WTC11 (cell line): ENCODE measurements at regions not wholly inside any gene's neighbourhood (a gene's known extent, or its start where the extent isn't known, plus 50 kb on each side); places are given as distances from the start of the nearest gene placed in this dataset.

ENCODE experiments used
- CREM ChIP-seq: sonication (generic); formaldehyde crosslinking; IDR thresholded peaks from 2 replicates; pipeline ENCODE4 v1.8.1; 2022; ENCODE audit warnings: mild to moderate bottlenecking, missing genetic modification reagents, moderate library complexity
- CTCF ChIP-seq: fragments of 200-600 bp; IDR thresholded peaks from 2 replicates; pipeline ENCODE4 v1.8.0; 2022; ENCODE audit warnings: antibody characterized with exemption
- ELF4 ChIP-seq: sonication (generic); formaldehyde crosslinking; IDR thresholded peaks from 2 replicates; pipeline ENCODE4 v1.8.1; 2022; ENCODE audit warnings: low read depth, mild to moderate bottlenecking, moderate library complexity, missing genetic modification reagents
- JUN ChIP-seq: sonication (generic); formaldehyde crosslinking; IDR thresholded peaks from 2 replicates; pipeline ENCODE4 v1.8.0; 2023; ENCODE audit warnings: mild to moderate bottlenecking, missing genetic modification reagents
- MAX ChIP-seq: sonication (generic); formaldehyde crosslinking; IDR thresholded peaks from 2 replicates; pipeline ENCODE4 v1.8.0; 2022; ENCODE audit warnings: mild to moderate bottlenecking, missing genetic modification reagents
- MYBL2 ChIP-seq: sonication (generic); formaldehyde crosslinking; IDR thresholded peaks from 2 replicates; pipeline ENCODE4 v1.8.1; 2023; ENCODE audit warnings: mild to moderate bottlenecking, moderate library complexity, missing genetic modification reagents
- NR2C2 ChIP-seq: sonication (generic); formaldehyde crosslinking; IDR thresholded peaks from 2 replicates; pipeline ENCODE4 v1.8.0; 2022; ENCODE audit warnings: mild to moderate bottlenecking, missing genetic modification reagents
- RELA ChIP-seq: sonication (generic); formaldehyde crosslinking; IDR thresholded peaks from 2 replicates; pipeline ENCODE4 v1.8.1; 2022; ENCODE audit warnings: missing genetic modification reagents, mild to moderate bottlenecking, borderline replicate concordance
- SMAD3 ChIP-seq: sonication (generic); formaldehyde crosslinking; IDR thresholded peaks from 2 replicates; pipeline ENCODE4 v1.8.0; 2022; ENCODE audit warnings: missing genetic modification reagents, mild to moderate bottlenecking, borderline replicate concordance
- ZBTB21 ChIP-seq: sonication (generic); formaldehyde crosslinking; IDR thresholded peaks from 2 replicates; pipeline ENCODE4 v1.8.1; 2023; ENCODE audit warnings: mild to moderate bottlenecking, missing genetic modification reagents, borderline replicate concordance
- TF ChIP-seq, protein P1 (sequence below): sonication (generic); formaldehyde crosslinking; IDR thresholded peaks from 2 replicates; pipeline ENCODE4 v1.8.0; 2022; ENCODE audit warnings: mild to moderate bottlenecking, missing genetic modification reagents
- TF ChIP-seq, protein P2 (sequence below): sonication (generic); formaldehyde crosslinking; IDR thresholded peaks from 2 replicates; pipeline ENCODE4 v1.8.1; 2023; ENCODE audit warnings: mild to moderate bottlenecking, moderate library complexity, missing genetic modification reagents
- TF ChIP-seq, protein P3 (sequence below): sonication (generic); formaldehyde crosslinking; IDR thresholded peaks from 2 replicates; pipeline ENCODE4 v1.8.0; 2022; ENCODE audit warnings: mild to moderate bottlenecking, missing genetic modification reagents

DNA sequence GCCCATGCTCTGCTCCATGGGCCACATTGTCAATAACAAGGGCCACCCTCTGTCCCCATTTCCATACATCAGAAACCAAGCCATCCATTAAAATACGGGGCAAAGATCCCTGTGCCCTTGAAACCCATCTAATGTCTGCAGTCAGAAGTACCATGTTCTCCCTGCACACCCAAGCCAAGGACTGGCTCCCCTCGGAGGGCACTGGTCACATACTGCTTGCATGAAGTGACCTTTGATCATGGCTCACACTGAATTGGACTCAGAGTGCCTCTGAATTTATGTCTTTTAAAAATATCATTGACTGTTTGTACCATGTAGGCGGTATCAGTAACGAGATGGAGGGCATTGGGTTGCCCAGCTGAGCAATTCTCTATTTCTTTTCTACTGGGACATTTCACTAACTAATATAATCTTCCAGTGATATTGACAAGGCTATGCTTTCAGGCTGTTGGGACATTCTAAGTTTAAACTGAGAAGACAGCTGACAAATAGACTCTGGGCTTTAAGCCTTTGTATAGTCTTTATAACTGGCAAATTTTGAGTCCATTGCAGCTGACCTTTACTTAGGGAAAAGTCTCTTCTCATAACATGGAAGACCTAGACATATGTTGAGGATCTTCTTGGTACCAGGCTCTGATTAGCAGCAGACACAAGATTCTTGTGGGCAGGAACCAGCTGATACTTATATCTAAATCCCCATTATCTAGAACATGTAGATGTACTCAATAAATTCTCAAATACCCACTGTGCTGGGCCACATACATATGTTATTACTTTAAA is 214.3 kb downstream of the MYCN start:
- TF ChIP-seq MYBL2 (CRISPR knock-in tag) (no peak), CTCF (no peak), MAX (CRISPR knock-in tag) (no peak), ELF4 (CRISPR knock-in tag) (no peak), NR2C2 (no peak), ZBTB21 (CRISPR knock-in tag) (no peak), SMAD3 (CRISPR knock-in tag) (no peak), RELA (CRISPR knock-in tag) (no peak), CREM (CRISPR knock-in tag) (no peak), JUN (CRISPR knock-in tag) (no peak)
- TF ChIP-seq, protein P1, sequence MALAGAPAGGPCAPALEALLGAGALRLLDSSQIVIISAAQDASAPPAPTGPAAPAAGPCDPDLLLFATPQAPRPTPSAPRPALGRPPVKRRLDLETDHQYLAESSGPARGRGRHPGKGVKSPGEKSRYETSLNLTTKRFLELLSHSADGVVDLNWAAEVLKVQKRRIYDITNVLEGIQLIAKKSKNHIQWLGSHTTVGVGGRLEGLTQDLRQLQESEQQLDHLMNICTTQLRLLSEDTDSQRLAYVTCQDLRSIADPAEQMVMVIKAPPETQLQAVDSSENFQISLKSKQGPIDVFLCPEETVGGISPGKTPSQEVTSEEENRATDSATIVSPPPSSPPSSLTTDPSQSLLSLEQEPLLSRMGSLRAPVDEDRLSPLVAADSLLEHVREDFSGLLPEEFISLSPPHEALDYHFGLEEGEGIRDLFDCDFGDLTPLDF (CRISPR knock-in tag) = no peak
- TF ChIP-seq, protein P2, sequence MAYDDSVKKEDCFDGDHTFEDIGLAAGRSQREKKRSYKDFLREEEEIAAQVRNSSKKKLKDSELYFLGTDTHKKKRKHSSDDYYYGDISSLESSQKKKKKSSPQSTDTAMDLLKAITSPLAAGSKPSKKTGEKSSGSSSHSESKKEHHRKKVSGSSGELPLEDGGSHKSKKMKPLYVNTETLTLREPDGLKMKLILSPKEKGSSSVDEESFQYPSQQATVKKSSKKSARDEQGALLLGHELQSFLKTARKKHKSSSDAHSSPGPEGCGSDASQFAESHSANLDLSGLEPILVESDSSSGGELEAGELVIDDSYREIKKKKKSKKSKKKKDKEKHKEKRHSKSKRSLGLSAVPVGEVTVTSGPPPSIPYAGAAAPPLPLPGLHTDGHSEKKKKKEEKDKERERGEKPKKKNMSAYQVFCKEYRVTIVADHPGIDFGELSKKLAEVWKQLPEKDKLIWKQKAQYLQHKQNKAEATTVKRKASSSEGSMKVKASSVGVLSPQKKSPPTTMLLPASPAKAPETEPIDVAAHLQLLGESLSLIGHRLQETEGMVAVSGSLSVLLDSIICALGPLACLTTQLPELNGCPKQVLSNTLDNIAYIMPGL (CRISPR knock-in tag) = no peak
- TF ChIP-seq, protein P3, sequence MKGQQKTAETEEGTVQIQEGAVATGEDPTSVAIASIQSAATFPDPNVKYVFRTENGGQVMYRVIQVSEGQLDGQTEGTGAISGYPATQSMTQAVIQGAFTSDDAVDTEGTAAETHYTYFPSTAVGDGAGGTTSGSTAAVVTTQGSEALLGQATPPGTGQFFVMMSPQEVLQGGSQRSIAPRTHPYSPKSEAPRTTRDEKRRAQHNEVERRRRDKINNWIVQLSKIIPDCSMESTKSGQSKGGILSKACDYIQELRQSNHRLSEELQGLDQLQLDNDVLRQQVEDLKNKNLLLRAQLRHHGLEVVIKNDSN (CRISPR knock-in tag) = no peak
